OCI-LY1 (cell line): ENCODE measurements at regions not wholly inside any gene's neighbourhood (a gene's known extent, or its start where the extent isn't known, plus 50 kb on each side); places are given as distances from the start of the nearest gene placed in this dataset.

Source experiments
- CTCF ChIP-seq: fragments of 200-600 bp; sonication (generic), shearing (Covaris generic); IDR thresholded peaks from 2 replicates; pipeline ENCODE4 v1.5.1; 2017; ENCODE audit warnings: mild to moderate bottlenecking, antibody characterized with exemption, low read length, moderate library complexity, mixed read lengths
- EZH2 ChIP-seq: fragments of 200-600 bp; sonication (generic), shearing (Covaris generic); IDR thresholded peaks from 2 replicates; pipeline ENCODE4 v1.8.0; 2017; ENCODE audit warnings: borderline replicate concordance, mixed run types, mild to moderate bottlenecking, antibody characterized with exemption, low read length, moderate library complexity, mixed read lengths

- no peak for TF ChIP-seq CTCF
- TF ChIP-seq EZH2: no peak
Measured at GRCh38 chr2:192480984-192481383, 286.3 kb upstream of the TMEFF2 start.
